ENCODE measurements at regions not wholly inside any gene's neighbourhood (a gene's known extent, or its start where the extent isn't known, plus 50 kb on each side); places are given as distances from the start of the nearest gene placed in this dataset.

- intact Hi-C loops (cut with DNase I; ENCODE audit: low total_unique reads): no loop called here
Measured at GRCh38 chr7:49150486-49150885, 226.1 kb downstream of the CDC14C start.

GRCh38 chr7:49151146-49151545, 226.8 kb downstream of the CDC14C start:
- WGBS, 2 donors: 71 to 72% methylated on average over 3 of the region's 3 CpGs
- no peak for DNase-seq (ENCODE audit: low spot score in 2 of 2)
- H3K4me3 ChIP-seq (ENCODE audit: low read depth, poor library complexity, severe bottlenecking): no peak overlapping the region
- intact Hi-C loops (cut with DNase I; ENCODE audit: low total_unique reads): no loop called here
- TF ChIP-seq POLR2A (IDR thresholded peaks at IDR 0.05): no peak
- no peak for TF ChIP-seq CTCF (IDR thresholded peaks at IDR 0.05)

More at GRCh38 chr7:49150486-49150885, 226.1 kb downstream of the CDC14C start:
- no peak for TF ChIP-seq POLR2A (IDR thresholded peaks at IDR 0.05)
- no peak overlapping the region for H3K4me3 ChIP-seq (ENCODE audit: low read depth, poor library complexity, severe bottlenecking)
- WGBS, 2 donors: 52 to 54% methylated on average over 3 of the region's 3 CpGs
- DNase-seq (ENCODE audit: low spot score in 2 of 2): no peak

GRCh38 chr7:49158321-49158720, 234.0 kb downstream of the CDC14C start:
- H3K4me3 ChIP-seq (ENCODE audit: low read depth, poor library complexity, severe bottlenecking): no peak overlapping the region
- TF ChIP-seq CTCF (IDR thresholded peaks at IDR 0.05): no peak
- no peak for TF ChIP-seq POLR2A (IDR thresholded peaks at IDR 0.05)
- intact Hi-C loops (cut with DNase I; ENCODE audit: low total_unique reads): no loop called here
- DNase-seq (ENCODE audit: low spot score in 2 of 2): no peak
- WGBS, 2 donors: 52 to 62% methylated on average over 2 of the region's 2 CpGs

DNA sequence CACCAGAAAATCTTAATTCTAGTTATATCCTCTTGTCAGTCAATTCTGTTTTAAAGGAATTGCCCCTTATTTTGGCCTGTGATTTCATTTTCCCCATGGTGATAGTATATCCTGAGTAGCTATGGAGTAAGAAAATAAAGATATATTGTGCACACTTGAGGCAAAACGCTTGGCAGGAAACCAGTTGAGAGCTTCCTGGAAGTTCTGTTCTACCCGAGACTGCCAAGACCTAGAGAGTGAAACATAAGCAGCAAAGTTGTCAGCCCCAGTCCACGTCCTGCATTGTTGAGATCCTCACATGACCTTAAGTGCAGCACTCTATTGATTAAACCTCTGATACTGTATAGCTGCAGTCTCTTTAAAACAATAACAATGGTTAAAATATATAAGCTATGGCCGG, 235.2 kb downstream of the CDC14C start:
- DNase-seq (ENCODE audit: low spot score in 2 of 2): no peak
- no peak for TF ChIP-seq CTCF (IDR thresholded peaks at IDR 0.05)
- TF ChIP-seq POLR2A (IDR thresholded peaks at IDR 0.05): no peak
- intact Hi-C loops (cut with DNase I; ENCODE audit: low total_unique reads): no loop called here
- 58 to 61% methylated on average over 4 of the region's 4 CpGs for WGBS, 2 donors
- no peak overlapping the region for H3K4me3 ChIP-seq (ENCODE audit: low read depth, poor library complexity, severe bottlenecking)

DNA sequence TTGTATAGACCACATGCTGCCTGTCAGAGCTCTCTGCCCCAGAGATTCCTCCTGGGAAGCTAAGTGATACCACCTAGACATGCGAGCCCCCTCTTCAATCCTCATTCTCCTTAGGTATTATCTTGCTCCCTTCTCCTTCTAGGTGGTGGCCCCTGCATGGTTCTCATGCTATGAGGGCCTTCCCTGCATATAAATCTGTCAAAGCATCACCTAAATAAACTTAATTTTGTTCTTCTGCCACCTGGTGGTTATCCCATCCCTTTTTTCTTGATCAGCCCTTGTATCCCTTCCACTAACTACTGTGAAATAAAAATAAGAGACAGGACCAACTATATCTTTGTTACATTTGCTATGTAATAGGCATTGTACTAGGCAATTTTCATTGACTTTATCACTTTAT, 242.1 kb downstream of the CDC14C start:
- H3K4me3 ChIP-seq (ENCODE audit: low read depth, poor library complexity, severe bottlenecking): no peak overlapping the region
- intact Hi-C loops (cut with DNase I; ENCODE audit: low total_unique reads): no loop called here
- 82 to 89% methylated on average over 1 of the region's 1 CpG for WGBS, 2 donors
- no peak for TF ChIP-seq CTCF (IDR thresholded peaks at IDR 0.05)
- TF ChIP-seq POLR2A (IDR thresholded peaks at IDR 0.05): no peak
- no peak for DNase-seq (ENCODE audit: low spot score in 2 of 2)

DNA sequence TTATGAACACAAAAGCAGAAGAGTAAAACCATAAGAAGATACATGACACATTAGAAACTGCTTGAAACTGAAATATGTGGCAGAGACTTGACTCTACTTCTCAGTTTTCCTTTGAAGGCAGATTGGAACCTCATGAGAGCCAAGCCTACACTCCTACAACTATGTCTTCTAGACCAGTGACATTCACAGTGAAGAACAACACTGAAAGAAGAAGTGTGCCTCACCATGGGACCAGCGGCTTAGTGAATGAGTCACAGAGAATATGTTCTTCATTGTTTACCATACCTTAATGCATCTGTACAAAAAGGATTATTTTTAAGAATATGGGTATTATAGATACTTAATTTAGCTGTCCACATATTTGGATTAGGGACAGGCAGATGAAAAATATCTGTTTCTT, 248.3 kb downstream of the CDC14C start:
- intact Hi-C loops (cut with DNase I; ENCODE audit: low total_unique reads): no loop called here
- DNase-seq (ENCODE audit: low spot score in 2 of 2): no peak
- 86 to 88% methylated on average over 1 of the region's 1 CpG for WGBS, 2 donors
- no peak overlapping the region for H3K4me3 ChIP-seq (ENCODE audit: low read depth, poor library complexity, severe bottlenecking)
- TF ChIP-seq CTCF (IDR thresholded peaks at IDR 0.05) (no peak), POLR2A (IDR thresholded peaks at IDR 0.05) (no peak)
